Uterus (tissue), 3 donors: ENCODE measurements at regions not wholly inside any gene's neighbourhood (a gene's known extent, or its start where the extent isn't known, plus 50 kb on each side); places are given as distances from the start of the nearest gene placed in this dataset.

Source experiments
- DNase-seq, 2 donors: peaks; one replicate each; pipeline ENCODE4 v3.0.0-alpha.2; 2019 to 2020
- H3K27ac ChIP-seq, 2 donors: fragments of 200-600 bp; sonication (generic); 1 replicate in 1 of 2; 2 replicates in 1 of 2; pipeline ENCODE4 v1.5.1; 2016 to 2018
- H3K27me3 ChIP-seq, 2 donors: fragments of 200-600 bp; sonication (generic); one replicate each; pipeline ENCODE4 v1.5.1; 2018 to 2019; ENCODE audit warnings: control low read depth in 1 of 2
- H3K36me3 ChIP-seq, 2 donors: fragments of 200-600 bp; sonication (generic); one replicate each; pipeline ENCODE4 v1.5.1; 2019; ENCODE audit warnings: control low read depth in 1 of 2
- H3K4me1 ChIP-seq, 2 donors: fragments of 200-600 bp; sonication (generic); one replicate each; pipeline ENCODE4 v1.5.1; 2018 to 2019; ENCODE audit warnings: control low read depth in 1 of 2
- H3K4me3 ChIP-seq, 2 donors: fragments of 200-600 bp; sonication (generic); 1 replicate in 1 of 2; 2 replicates in 1 of 2; pipeline ENCODE4 v1.5.1; 2018 to 2019; ENCODE audit warnings: mild to moderate bottlenecking in 1 of 2
- H3K9me3 ChIP-seq, 2 donors: fragments of 200-600 bp; sonication (generic); one replicate each; pipeline ENCODE4 v1.5.1; 2019; ENCODE audit warnings: control low read depth in 1 of 2
- CTCF ChIP-seq, 4 experiments: fragments of 200-600 bp in 2 of 4; fragments of 450-650 bp in 2 of 4; sonication (generic) in 2 of 4; IDR thresholded peaks; one replicate each; pipeline ENCODE4 v1.5.1; 2016 to 2019; ENCODE audit warnings: antibody characterized with exemption in 4 of 4, mild to moderate bottlenecking in 2 of 4, moderate library complexity in 1 of 4
- POLR2A ChIP-seq, 2 donors: fragments of 450-650 bp; IDR thresholded peaks; one replicate each; pipeline ENCODE4 v1.6.1; 2016; ENCODE audit warnings: antibody characterized with exemption in 2 of 2, mild to moderate bottlenecking in 1 of 2, moderate library complexity in 1 of 2
- intact Hi-C: fragments of 100-400 bp; cut with DNase I; formaldehyde crosslinking; loops from one replicate; pipeline ENCODE4 v1.15.1; 2023; ENCODE audit warnings: low total_unique reads
- donor health status: DM: yes; HTN: yes; CAD: no.

GRCh38 chr17:53646835-53647234 is 175.9 kb upstream of the KIF2B start:
- intact Hi-C loops = no loop called here
- DNase-seq = no peak
- no peak for TF ChIP-seq POLR2A (IDR thresholded peaks at IDR 0.05)
- no peak for TF ChIP-seq CTCF (IDR thresholded peaks at IDR 0.05)
- Histone ChIP-seq H3K9me3 (no peaks in the 10 kb centered on the region), H3K36me3 (no peaks in the 10 kb centered on the region), H3K27ac (no peak overlapping the region), H3K27me3 (no peaks in the 10 kb centered on the region), H3K4me1 (no peaks in the 10 kb centered on the region), H3K4me3 (no peak overlapping the region)

GRCh38 chr17:53640808-53641207 is 181.9 kb upstream of the KIF2B start:
- TF ChIP-seq POLR2A (IDR thresholded peaks at IDR 0.05) = no peak
- no peak for TF ChIP-seq CTCF (IDR thresholded peaks at IDR 0.05)
- Histone ChIP-seq H3K27me3 (no peaks in the 10 kb centered on the region), H3K4me3 (no peak overlapping the region), H3K9me3 (no peaks in the 10 kb centered on the region), H3K36me3 (no peaks in the 10 kb centered on the region), H3K4me1 (no peaks in the 10 kb centered on the region), H3K27ac (no peak overlapping the region)
- intact Hi-C loops = no loop called here
- no peak for DNase-seq

GRCh38 chr17:53635444-53635843 is 187.3 kb upstream of the KIF2B start:
- Histone ChIP-seq H3K36me3 (no peaks in the 10 kb centered on the region), H3K27me3 (no peaks in the 10 kb centered on the region), H3K4me1 (no peaks in the 10 kb centered on the region), H3K9me3 (no peaks in the 10 kb centered on the region), H3K27ac (no peak overlapping the region), H3K4me3 (no peak overlapping the region)
- intact Hi-C loops = loop anchor here (10.0 kb wide), 1 partner anchor 1369 kb away; no protein-coding TSS in a partner anchor
- no peak for DNase-seq
- TF ChIP-seq CTCF (IDR thresholded peaks at IDR 0.05) (no peak), POLR2A (IDR thresholded peaks at IDR 0.05) (no peak)

GRCh38 chr17:53633856-53634255 is 188.9 kb upstream of the KIF2B start:
- Histone ChIP-seq H3K9me3 (no peaks in the 10 kb centered on the region), H3K4me3 (no peak overlapping the region), H3K27ac (no peak overlapping the region), H3K27me3 (no peaks in the 10 kb centered on the region), H3K4me1 (no peaks in the 10 kb centered on the region), H3K36me3 (no peaks in the 10 kb centered on the region)
- intact Hi-C loops = loop anchor here (5.0 to 10.0 kb wide), 2 partner anchors 1028 to 1371 kb away; no protein-coding TSS in a partner anchor
- DNase-seq = no peak
- TF ChIP-seq POLR2A (IDR thresholded peaks at IDR 0.05) (no peak), CTCF (IDR thresholded peaks at IDR 0.05) (no peak)

- Histone ChIP-seq H3K36me3 (no peaks in the 10 kb centered on the region), H3K27ac (no peak overlapping the region), H3K4me1 (no peaks in the 10 kb centered on the region), H3K9me3 (no peaks in the 10 kb centered on the region), H3K4me3 (no peak overlapping the region), H3K27me3 (no peaks in the 10 kb centered on the region)
- intact Hi-C loops = loop anchor here (5.0 to 10.0 kb wide), 2 partner anchors 1031 to 1373 kb away; no protein-coding TSS in a partner anchor
- DNase-seq = no peak
- TF ChIP-seq CTCF (IDR thresholded peaks at IDR 0.05) (no peak), POLR2A (IDR thresholded peaks at IDR 0.05) (no peak)
Measured at GRCh38 chr17:53631486-53631885, 191.2 kb upstream of the KIF2B start.
